RWPE2 (cell line): ENCODE measurements at regions not wholly inside any gene's neighbourhood (a gene's known extent, or its start where the extent isn't known, plus 50 kb on each side); places are given as distances from the start of the nearest gene placed in this dataset.

Experiments
- ATAC-seq: fragments of 200-7000 bp; cut with Tn5 transposase; 3 replicates; pipeline ENCODE4 v1.9.1; 2021; ENCODE audit warnings: low read depth
- DNase-seq: peaks from one replicate; pipeline ENCODE4 v3.0.0-alpha.2; 2020; ENCODE audit warnings: low spot score
- H3K27ac ChIP-seq: fragments of 450-650 bp; 2 replicates; pipeline ENCODE4 v1.5.1; 2017; ENCODE audit warnings: mild to moderate bottlenecking; ENCODE audit not compliant: poor library complexity, severe bottlenecking
- H3K27me3 ChIP-seq: fragments of 250-450 bp; sonication (Bioruptor Pico); 2 replicates; pipeline ENCODE4 v1.5.1; 2021; ENCODE audit warnings: mild to moderate bottlenecking, moderate library complexity; ENCODE audit not compliant: insufficient read depth, poor library complexity, severe bottlenecking
- H3K36me3 ChIP-seq: fragments of 250-450 bp; sonication (Bioruptor Pico); 2 replicates; pipeline ENCODE4 v1.5.1; 2020; ENCODE audit warnings: low read depth, mild to moderate bottlenecking, moderate library complexity
- H3K4me1 ChIP-seq: fragments of 250-450 bp; sonication (Bioruptor Pico); 2 replicates; pipeline ENCODE4 v1.5.1; 2021; ENCODE audit warnings: mild to moderate bottlenecking, moderate library complexity; ENCODE audit not compliant: insufficient read depth, poor library complexity, severe bottlenecking
- H3K4me3 ChIP-seq: fragments of 250-450 bp; sonication (Bioruptor Pico); 2 replicates; pipeline ENCODE4 v1.5.1; 2021; ENCODE audit warnings: mild to moderate bottlenecking, moderate library complexity; ENCODE audit not compliant: severe bottlenecking
- H3K9me3 ChIP-seq: fragments of 250-450 bp; sonication (Bioruptor Pico); 2 replicates; pipeline ENCODE4 v1.5.1; 2021; ENCODE audit warnings: mild to moderate bottlenecking, moderate library complexity; ENCODE audit not compliant: severe bottlenecking
- TF ChIP-seq, protein P1 (sequence below): fragments of 450-650 bp; IDR thresholded peaks from one replicate; pipeline ENCODE4 v1.5.1; 2017; ENCODE audit warnings: mild to moderate bottlenecking, moderate library complexity; ENCODE audit not compliant: poor library complexity, severe bottlenecking

DNA sequence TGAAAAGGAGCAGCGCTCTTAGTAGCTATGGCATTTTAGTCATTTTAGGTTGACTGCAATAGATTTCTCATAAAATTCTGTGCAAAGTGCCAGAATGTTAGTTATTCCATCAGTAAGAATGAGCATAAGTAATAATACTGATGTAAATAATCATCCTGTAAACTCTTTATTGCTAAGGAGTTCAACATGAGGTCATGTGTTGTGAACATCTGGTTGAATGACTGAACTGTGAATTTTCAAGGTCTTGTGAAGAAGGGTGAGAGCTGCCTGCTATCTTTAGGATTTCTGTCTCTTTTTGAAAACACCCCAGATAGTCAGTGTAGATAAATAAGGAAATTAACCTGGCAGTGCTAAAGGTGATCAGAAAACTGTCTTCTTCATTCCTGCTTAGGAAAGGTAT, 333.4 kb upstream of the TBC1D5 start:
- ATAC-seq (no peak), DNase-seq (no peak)
- TF ChIP-seq, protein P1, sequence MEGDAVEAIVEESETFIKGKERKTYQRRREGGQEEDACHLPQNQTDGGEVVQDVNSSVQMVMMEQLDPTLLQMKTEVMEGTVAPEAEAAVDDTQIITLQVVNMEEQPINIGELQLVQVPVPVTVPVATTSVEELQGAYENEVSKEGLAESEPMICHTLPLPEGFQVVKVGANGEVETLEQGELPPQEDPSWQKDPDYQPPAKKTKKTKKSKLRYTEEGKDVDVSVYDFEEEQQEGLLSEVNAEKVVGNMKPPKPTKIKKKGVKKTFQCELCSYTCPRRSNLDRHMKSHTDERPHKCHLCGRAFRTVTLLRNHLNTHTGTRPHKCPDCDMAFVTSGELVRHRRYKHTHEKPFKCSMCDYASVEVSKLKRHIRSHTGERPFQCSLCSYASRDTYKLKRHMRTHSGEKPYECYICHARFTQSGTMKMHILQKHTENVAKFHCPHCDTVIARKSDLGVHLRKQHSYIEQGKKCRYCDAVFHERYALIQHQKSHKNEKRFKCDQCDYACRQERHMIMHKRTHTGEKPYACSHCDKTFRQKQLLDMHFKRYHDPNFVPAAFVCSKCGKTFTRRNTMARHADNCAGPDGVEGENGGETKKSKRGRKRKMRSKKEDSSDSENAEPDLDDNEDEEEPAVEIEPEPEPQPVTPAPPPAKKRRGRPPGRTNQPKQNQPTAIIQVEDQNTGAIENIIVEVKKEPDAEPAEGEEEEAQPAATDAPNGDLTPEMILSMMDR, result no peak
- no peaks in the 10 kb centered on the region for H3K9me3 ChIP-seq
- peaks cover 10% of the 10 kb centered on the region for H3K4me1 ChIP-seq
- H3K36me3 ChIP-seq, result no peaks in the 10 kb centered on the region
- H3K27me3 ChIP-seq, result no peaks in the 10 kb centered on the region
- H3K4me3 ChIP-seq, result no peak overlapping the region
- H3K27ac ChIP-seq, result no peak overlapping the region

DNA sequence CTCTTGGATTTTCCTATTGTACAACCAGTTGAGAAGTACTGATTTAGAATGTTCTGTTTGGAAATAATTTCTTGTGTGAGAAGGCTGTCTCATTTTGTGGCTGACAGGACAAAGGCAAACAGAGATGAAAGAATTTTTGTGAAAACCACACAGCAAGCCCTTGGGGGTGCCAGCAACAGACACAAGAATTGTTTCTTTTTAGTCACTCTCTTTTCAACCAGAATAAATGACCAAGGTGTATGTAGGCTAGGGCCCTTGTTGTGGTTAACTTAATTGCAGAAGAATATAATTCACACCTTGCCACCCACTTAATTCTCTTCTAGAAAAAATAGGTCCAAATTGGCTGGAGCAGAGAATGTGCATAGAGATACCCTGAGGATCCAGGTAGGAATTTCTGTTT, 329.4 kb upstream of the TBC1D5 start:
- Histone ChIP-seq H3K4me1 (no peaks in the 10 kb centered on the region), H3K4me3 (no peak overlapping the region), H3K9me3 (no peaks in the 10 kb centered on the region), H3K36me3 (no peaks in the 10 kb centered on the region), H3K27me3 (no peaks in the 10 kb centered on the region), H3K27ac (no peak overlapping the region)
- no peak for ATAC-seq
- TF ChIP-seq, protein P1, result no peak
- DNase-seq, result no peak

DNA sequence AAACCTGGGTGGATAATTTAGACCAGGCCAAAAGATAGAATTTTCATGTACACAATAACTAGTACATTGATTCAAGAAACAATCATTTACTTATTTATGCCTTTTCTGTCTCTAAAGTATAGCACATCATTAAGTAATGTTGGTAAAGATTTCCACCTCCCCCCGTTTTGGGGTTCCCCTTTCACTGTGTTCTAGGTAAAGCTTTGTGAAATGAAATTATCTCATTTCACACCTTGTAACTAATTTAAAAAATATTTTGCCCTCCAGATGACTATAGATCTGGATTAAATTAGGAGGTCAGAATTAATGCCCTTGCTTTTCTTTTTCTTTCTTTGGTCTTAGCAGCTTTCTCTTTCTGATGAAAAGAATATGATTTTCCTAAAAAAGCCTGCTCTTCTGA, 328.5 kb upstream of the TBC1D5 start:
- Histone ChIP-seq H3K36me3 (no peaks in the 10 kb centered on the region), H3K4me3 (no peak overlapping the region), H3K9me3 (no peaks in the 10 kb centered on the region), H3K27ac (no peak overlapping the region), H3K27me3 (no peaks in the 10 kb centered on the region), H3K4me1 (no peaks in the 10 kb centered on the region)
- TF ChIP-seq, protein P1, result no peak
- DNase-seq (no peak), ATAC-seq (no peak)

DNA sequence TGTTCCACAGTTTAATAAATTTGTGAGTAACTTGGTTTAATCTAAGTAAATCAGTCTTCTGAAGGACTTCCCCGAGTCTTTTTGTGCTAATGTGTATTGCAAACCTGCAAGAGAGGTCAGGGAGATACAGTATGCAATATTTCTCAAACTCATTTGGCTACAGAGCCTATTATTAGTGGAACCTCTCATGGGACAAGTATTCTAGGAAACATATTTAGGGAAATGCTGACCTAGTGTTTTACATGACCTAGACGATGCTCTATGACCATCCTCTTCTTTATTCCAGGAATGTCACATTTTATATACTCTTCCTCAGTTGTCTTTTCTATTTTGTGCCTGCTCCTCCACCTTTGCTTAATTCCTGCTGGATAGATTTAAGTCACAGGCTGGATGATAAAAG, 327.8 kb upstream of the TBC1D5 start:
- Histone ChIP-seq H3K4me3 (no peak overlapping the region), H3K4me1 (no peaks in the 10 kb centered on the region), H3K27ac (no peak overlapping the region), H3K36me3 (no peaks in the 10 kb centered on the region), H3K9me3 (no peaks in the 10 kb centered on the region), H3K27me3 (no peaks in the 10 kb centered on the region)
- TF ChIP-seq, protein P1, result no peak
- ATAC-seq, result no peak
- no peak for DNase-seq

DNA sequence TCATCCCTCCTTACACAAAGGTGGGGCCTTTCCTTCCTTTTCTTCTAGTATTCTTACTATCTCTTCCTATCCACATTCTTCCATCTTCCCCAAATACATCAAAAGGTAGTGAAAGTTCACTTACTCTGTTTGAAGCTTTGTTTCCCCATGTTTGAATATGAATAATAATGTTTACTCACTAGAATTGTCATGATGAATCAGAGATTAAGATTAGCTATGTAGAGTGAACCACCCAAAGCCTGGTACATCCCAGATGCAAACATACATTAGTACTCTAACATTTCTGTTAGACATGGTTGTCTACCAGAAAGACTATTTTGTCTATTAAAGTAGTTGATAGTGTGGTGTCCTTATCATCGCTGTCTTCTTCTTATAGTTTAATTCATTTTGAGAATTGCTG, 327.1 kb upstream of the TBC1D5 start:
- Histone ChIP-seq H3K9me3 (no peaks in the 10 kb centered on the region), H3K4me1 (no peaks in the 10 kb centered on the region), H3K36me3 (no peaks in the 10 kb centered on the region), H3K27me3 (no peaks in the 10 kb centered on the region), H3K27ac (no peak overlapping the region), H3K4me3 (no peak overlapping the region)
- TF ChIP-seq, protein P1, result no peak
- no peak for DNase-seq
- ATAC-seq, result peak; percentile 73
